ENCODE measurements at regions not wholly inside any gene's neighbourhood (a gene's known extent, or its start where the extent isn't known, plus 50 kb on each side); places are given as distances from the start of the nearest gene placed in this dataset.

DNA sequence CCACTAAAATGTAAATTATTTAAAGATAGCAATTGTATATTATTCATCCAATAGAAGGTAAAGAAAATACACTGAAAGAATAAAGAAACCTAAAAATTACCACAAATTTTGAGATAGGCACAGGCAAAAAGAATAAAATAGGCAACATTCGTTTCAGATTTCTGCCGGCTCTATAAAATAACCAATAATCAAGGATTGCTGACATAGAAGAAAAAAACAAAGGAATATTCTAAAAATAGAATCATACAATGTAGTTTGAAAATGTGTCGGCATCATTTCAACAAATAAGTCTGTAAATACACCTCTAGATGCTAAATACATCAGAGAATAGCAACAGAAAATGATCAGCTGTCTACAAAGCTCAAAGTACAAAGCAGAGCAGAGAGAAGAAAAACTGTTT is 973.3 kb downstream of the EPHA7 start:
- no peak overlapping the region for H2BK20ac ChIP-seq (ENCODE audit: low read depth, low read length, poor library complexity, severe bottlenecking)
- no peak overlapping the region for H2AFZ ChIP-seq (ENCODE audit: low read length)
- no peak overlapping the region for H3K27ac Mint-ChIP-seq
- H3K4me3 Mint-ChIP-seq, result no peak overlapping the region
- TF ChIP-seq, protein P1, sequence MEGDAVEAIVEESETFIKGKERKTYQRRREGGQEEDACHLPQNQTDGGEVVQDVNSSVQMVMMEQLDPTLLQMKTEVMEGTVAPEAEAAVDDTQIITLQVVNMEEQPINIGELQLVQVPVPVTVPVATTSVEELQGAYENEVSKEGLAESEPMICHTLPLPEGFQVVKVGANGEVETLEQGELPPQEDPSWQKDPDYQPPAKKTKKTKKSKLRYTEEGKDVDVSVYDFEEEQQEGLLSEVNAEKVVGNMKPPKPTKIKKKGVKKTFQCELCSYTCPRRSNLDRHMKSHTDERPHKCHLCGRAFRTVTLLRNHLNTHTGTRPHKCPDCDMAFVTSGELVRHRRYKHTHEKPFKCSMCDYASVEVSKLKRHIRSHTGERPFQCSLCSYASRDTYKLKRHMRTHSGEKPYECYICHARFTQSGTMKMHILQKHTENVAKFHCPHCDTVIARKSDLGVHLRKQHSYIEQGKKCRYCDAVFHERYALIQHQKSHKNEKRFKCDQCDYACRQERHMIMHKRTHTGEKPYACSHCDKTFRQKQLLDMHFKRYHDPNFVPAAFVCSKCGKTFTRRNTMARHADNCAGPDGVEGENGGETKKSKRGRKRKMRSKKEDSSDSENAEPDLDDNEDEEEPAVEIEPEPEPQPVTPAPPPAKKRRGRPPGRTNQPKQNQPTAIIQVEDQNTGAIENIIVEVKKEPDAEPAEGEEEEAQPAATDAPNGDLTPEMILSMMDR (conservative IDR thresholded peaks at IDR 0.05), result no peak
- H3K23me2 ChIP-seq (ENCODE audit: insufficient read length, low read depth, low read length, poor library complexity, severe bottlenecking), result no peaks in the 10 kb centered on the region
- H3K4me1 ChIP-seq (ENCODE audit: insufficient read depth, low read length), result no peaks in the 10 kb centered on the region
- H3K79me1 ChIP-seq (ENCODE audit: insufficient read depth, low read depth, low read length, poor library complexity, severe bottlenecking), result no peaks in the 10 kb centered on the region
- H2AK5ac ChIP-seq (ENCODE audit: insufficient read length, low read length), result no peak overlapping the region
- no peaks in the 10 kb centered on the region for H3K4me1 Mint-ChIP-seq
- H2BK5ac ChIP-seq (ENCODE audit: insufficient read length, low read length), result no peak overlapping the region
- no peak overlapping the region for H4K8ac ChIP-seq (replicated peaks; ENCODE audit: insufficient read length, low read depth, low read length)
- H3K79me2 ChIP-seq (ENCODE audit: insufficient read depth, low read length), result no peaks in the 10 kb centered on the region
- H3K36me3 Mint-ChIP-seq (ENCODE audit: insufficient read depth in 1 of 3, low read depth in 3 of 3), result no peaks in the 10 kb centered on the region; a peak in 1 of 7 replicates
- WGBS (ENCODE audit: extremely low coverage, insufficient read length, low lambda C conversion rate), result no CpG with 5 or more reads among the region's 3 CpGs
- no peak overlapping the region for H3K4me2 ChIP-seq (ENCODE audit: insufficient read depth, insufficient read length, low read length)
- H3K14ac ChIP-seq (ENCODE audit: insufficient read depth, low read length), result no peak overlapping the region
- H3K23ac ChIP-seq (ENCODE audit: insufficient read length, low read depth, low read length), result no peak overlapping the region
- no peak overlapping the region for H2BK12ac ChIP-seq (ENCODE audit: insufficient read length, low read depth, low read length)
- no peak overlapping the region for H3K56ac ChIP-seq (ENCODE audit: insufficient read length, low read depth, low read length)
- no peak overlapping the region for H4K5ac ChIP-seq (ENCODE audit: insufficient read length, low read depth, low read length)
- no peak overlapping the region for H2BK15ac ChIP-seq (ENCODE audit: low read depth, low read length)
- H3K27me3 ChIP-seq (ENCODE audit: insufficient read depth, low read length), result no peaks in the 10 kb centered on the region
- H3K9ac ChIP-seq (ENCODE audit: extremely low read depth, insufficient read length, low read length), result no peak overlapping the region
- no peak overlapping the region for H3T11ph ChIP-seq (ENCODE audit: low read length)
- no peaks in the 10 kb centered on the region for H4K20me1 ChIP-seq (ENCODE audit: control insufficient read depth, insufficient read depth, insufficient read length)
- H3K4ac ChIP-seq (ENCODE audit: low read depth, low read length), result no peak overlapping the region
- no peak overlapping the region for H3K27ac ChIP-seq (ENCODE audit: insufficient read length, low read depth, low read length)
- H4K91ac ChIP-seq (ENCODE audit: insufficient read length, low read depth, low read length), result no peak overlapping the region
- H3K9me3 Mint-ChIP-seq, result no peaks in the 10 kb centered on the region
- H3K27me3 Mint-ChIP-seq (ENCODE audit: low read depth), result no peaks in the 10 kb centered on the region
- no peak overlapping the region for H3K18ac ChIP-seq (ENCODE audit: insufficient read length, low read depth, low read length)
- no peak for DNase-seq
- no peak overlapping the region for H2BK120ac ChIP-seq (ENCODE audit: low read depth, low read length, poor library complexity, severe bottlenecking)
- H3K9me3 ChIP-seq (ENCODE audit: control insufficient read depth, low read depth, low read length), result no peaks in the 10 kb centered on the region

Measured in H9 (cell line).